ENCODE measurements at regions not wholly inside any gene's neighbourhood (a gene's known extent, or its start where the extent isn't known, plus 50 kb on each side); places are given as distances from the start of the nearest gene placed in this dataset.

- no peaks in the 10 kb centered on the region for H3K36me3 ChIP-seq (replicated peaks in 1 of 2; ENCODE audit: insufficient read depth in 1 of 2, low read depth in 2 of 2)
- H3K4me1 ChIP-seq = peaks cover 45% of the 10 kb centered on the region
- peak in 1 of 4 donors; percentile 28 for DNase-seq
- no peak for ATAC-seq
- TF ChIP-seq POLR2A (IDR thresholded peaks at IDR 0.05) (no peak), CTCF (IDR thresholded peaks at IDR 0.05) (no peak)
- 71 to 73% methylated on average over 5 of the region's 5 CpGs for WGBS, 2 donors
- intact Hi-C loops (cut with DNase I) = no loop called here
- no peaks in the 10 kb centered on the region for H3K27me3 ChIP-seq
- H3K27ac ChIP-seq = no peak overlapping the region
- H3K9me3 ChIP-seq = no peaks in the 10 kb centered on the region
- no peak overlapping the region for H3K4me3 ChIP-seq
Observed at GRCh38 chr1:113242481-113242880, 147.8 kb upstream of the MAGI3 start.

GRCh38 chr1:113243529-113243928 lies 146.8 kb upstream of the MAGI3 start:
- 70 to 79% methylated on average over 2 of the region's 2 CpGs for WGBS, 2 donors
- H3K4me3 ChIP-seq = no peak overlapping the region
- H3K9me3 ChIP-seq = no peaks in the 10 kb centered on the region
- intact Hi-C loops (cut with DNase I) = no loop called here
- DNase-seq (no peak), ATAC-seq (no peak)
- no peaks in the 10 kb centered on the region for H3K27me3 ChIP-seq
- TF ChIP-seq POLR2A (IDR thresholded peaks at IDR 0.05) = no peak
- no peak for TF ChIP-seq CTCF (IDR thresholded peaks at IDR 0.05)
- H3K27ac ChIP-seq = peak overlapping the region in 1 of 4 donors; percentile 32
- no peaks in the 10 kb centered on the region for H3K36me3 ChIP-seq (replicated peaks in 1 of 2; ENCODE audit: insufficient read depth in 1 of 2, low read depth in 2 of 2)
- peaks cover 55% of the 10 kb centered on the region for H3K4me1 ChIP-seq

GRCh38 chr1:113244112-113244820 lies 146.0 kb upstream of the MAGI3 start:
- peaks cover 57% of the 10 kb centered on the region for H3K4me1 ChIP-seq
- no peak overlapping the region for H3K4me3 ChIP-seq
- H3K36me3 ChIP-seq (replicated peaks in 1 of 2; ENCODE audit: insufficient read depth in 1 of 2, low read depth in 2 of 2) = no peaks in the 10 kb centered on the region
- WGBS, 2 donors = 24 to 29% methylated on average over 4 of the region's 4 CpGs
- intact Hi-C loops (cut with DNase I) = no loop called here
- peak in 1 of 4 donors; percentile 54 for DNase-seq
- peak overlapping the region in 2 of 4 donors; percentile 5 to 32 for H3K27ac ChIP-seq
- ATAC-seq = no peak
- no peaks in the 10 kb centered on the region for H3K27me3 ChIP-seq
- H3K9me3 ChIP-seq = no peaks in the 10 kb centered on the region
- TF ChIP-seq POLR2A (IDR thresholded peaks at IDR 0.05) = no peak
- peak in 5 of 7 experiments; percentile 9 to 32 (median 25) for TF ChIP-seq CTCF (IDR thresholded peaks at IDR 0.05)

- no peak for ATAC-seq
- Histone ChIP-seq H3K36me3 (replicated peaks in 1 of 2; ENCODE audit: insufficient read depth in 1 of 2, low read depth in 2 of 2) (no peaks in the 10 kb centered on the region), H3K4me3 (no peak overlapping the region), H3K27me3 (no peaks in the 10 kb centered on the region), H3K27ac (no peak overlapping the region), H3K9me3 (no peaks in the 10 kb centered on the region), H3K4me1 (peaks cover 57% of the 10 kb centered on the region)
- intact Hi-C loops (cut with DNase I) = no loop called here
- no peak for TF ChIP-seq CTCF (IDR thresholded peaks at IDR 0.05)
- no peak for TF ChIP-seq POLR2A (IDR thresholded peaks at IDR 0.05)
- no peak for DNase-seq
- WGBS, 2 donors = 92 to 96% methylated on average over 3 of the region's 3 CpGs
Observed at GRCh38 chr1:113245252-113245651, 145.1 kb upstream of the MAGI3 start.

- peak overlapping the region; percentile 52 to 70 (median 66) for H3K27ac ChIP-seq
- H3K27me3 ChIP-seq = no peaks in the 10 kb centered on the region
- H3K4me1 ChIP-seq = peaks cover 58% of the 10 kb centered on the region
- intact Hi-C loops (cut with DNase I) = no loop called here
- H3K9me3 ChIP-seq = no peaks in the 10 kb centered on the region
- peak in 3 of 7 experiments; percentile 12 to 28 (median 18) for TF ChIP-seq CTCF (IDR thresholded peaks at IDR 0.05)
- no peak for TF ChIP-seq POLR2A (IDR thresholded peaks at IDR 0.05)
- ATAC-seq = peak; percentile 79
- no peak overlapping the region for H3K4me3 ChIP-seq
- no peaks in the 10 kb centered on the region for H3K36me3 ChIP-seq (replicated peaks in 1 of 2; ENCODE audit: insufficient read depth in 1 of 2, low read depth in 2 of 2)
- peak; percentile 31 to 54 (median 40) for DNase-seq
- WGBS, 2 donors = 33 to 41% methylated on average over 3 of the region's 3 CpGs
Observed at GRCh38 chr1:113246929-113247328, 143.4 kb upstream of the MAGI3 start.

Data from body of pancreas (tissue), 4 donors.